ENCODE measurements at regions not wholly inside any gene's neighbourhood (a gene's known extent, or its start where the extent isn't known, plus 50 kb on each side); places are given as distances from the start of the nearest gene placed in this dataset.

DNA sequence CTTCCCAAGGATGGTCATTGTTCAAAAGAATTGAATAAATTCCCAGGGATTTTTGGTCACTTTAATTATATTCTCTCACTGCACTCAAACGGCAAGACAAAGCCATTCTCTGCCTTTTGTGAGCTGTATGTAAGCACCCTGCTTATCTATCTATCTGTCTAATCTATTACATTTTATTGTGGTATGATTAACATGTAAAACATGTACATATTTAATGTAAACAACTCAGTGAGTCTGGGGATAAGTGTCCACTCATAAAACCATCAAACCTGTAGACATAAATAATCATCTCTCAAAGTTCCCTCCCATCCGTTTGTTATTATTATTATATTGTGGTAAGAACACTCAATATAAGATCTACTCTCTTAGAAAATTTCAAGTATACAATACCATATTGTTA is 167.1 kb downstream of the CAND1 start:
- TF ChIP-seq SUZ12 (IDR thresholded peaks at IDR 0.05; ENCODE audit: extremely low read depth, insufficient read depth, insufficient read length) = no peak
- no peak for TF ChIP-seq ZNF274 (IDR thresholded peaks at IDR 0.05; ENCODE audit: low read depth, low read length)
- no peak for TF ChIP-seq YY1 (IDR thresholded peaks at IDR 0.05; ENCODE audit: insufficient read depth, insufficient read length)
- Histone ChIP-seq H3K9ac (ENCODE audit: insufficient read length, low read depth) (no peak overlapping the region), H3K4me3 (ENCODE audit: insufficient read length, low read depth) (no peak overlapping the region), H3K36me3 (ENCODE audit: insufficient read depth, insufficient read length, low read length) (no peaks in the 10 kb centered on the region), H3K27me3 (ENCODE audit: insufficient read depth, insufficient read length) (no peaks in the 10 kb centered on the region), H3K4me1 (ENCODE audit: insufficient read depth, insufficient read length) (no peaks in the 10 kb centered on the region), H3K9me3 (ENCODE audit: insufficient read depth, low read length) (no peaks in the 10 kb centered on the region)
- no peak for DNase-seq (ENCODE audit: low read depth, low spot score)

DNA sequence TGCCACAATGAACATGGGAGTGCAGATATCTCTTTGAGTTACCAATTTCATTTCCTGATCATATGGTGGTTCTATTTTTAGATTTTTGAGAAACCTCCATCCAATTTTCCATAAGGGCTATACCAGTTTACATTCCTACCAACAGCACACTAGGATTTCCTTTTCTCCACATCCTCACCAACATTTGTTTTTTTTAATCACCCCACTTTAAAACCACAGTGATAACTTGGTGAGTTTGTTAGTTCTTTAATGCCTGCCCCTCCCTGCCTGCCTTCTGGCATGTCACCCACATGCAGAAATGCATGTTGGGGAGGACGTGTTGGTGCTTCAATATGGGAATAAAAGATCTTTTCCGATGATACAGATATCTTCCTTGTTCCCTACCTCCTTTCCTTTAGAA is 167.9 kb downstream of the CAND1 start:
- no peaks in the 10 kb centered on the region for H3K4me1 ChIP-seq (ENCODE audit: insufficient read depth, insufficient read length)
- H3K36me3 ChIP-seq (ENCODE audit: insufficient read depth, insufficient read length, low read length) = no peaks in the 10 kb centered on the region
- no peak for TF ChIP-seq SUZ12 (IDR thresholded peaks at IDR 0.05; ENCODE audit: extremely low read depth, insufficient read depth, insufficient read length)
- TF ChIP-seq YY1 (IDR thresholded peaks at IDR 0.05; ENCODE audit: insufficient read depth, insufficient read length) = no peak
- no peak for TF ChIP-seq ZNF274 (IDR thresholded peaks at IDR 0.05; ENCODE audit: low read depth, low read length)
- no peak overlapping the region for H3K4me3 ChIP-seq (ENCODE audit: insufficient read length, low read depth)
- no peak for DNase-seq (ENCODE audit: low read depth, low spot score)
- no peaks in the 10 kb centered on the region for H3K9me3 ChIP-seq (ENCODE audit: insufficient read depth, low read length)
- H3K27me3 ChIP-seq (ENCODE audit: insufficient read depth, insufficient read length) = no peaks in the 10 kb centered on the region
- no peak overlapping the region for H3K9ac ChIP-seq (ENCODE audit: insufficient read length, low read depth)

DNA sequence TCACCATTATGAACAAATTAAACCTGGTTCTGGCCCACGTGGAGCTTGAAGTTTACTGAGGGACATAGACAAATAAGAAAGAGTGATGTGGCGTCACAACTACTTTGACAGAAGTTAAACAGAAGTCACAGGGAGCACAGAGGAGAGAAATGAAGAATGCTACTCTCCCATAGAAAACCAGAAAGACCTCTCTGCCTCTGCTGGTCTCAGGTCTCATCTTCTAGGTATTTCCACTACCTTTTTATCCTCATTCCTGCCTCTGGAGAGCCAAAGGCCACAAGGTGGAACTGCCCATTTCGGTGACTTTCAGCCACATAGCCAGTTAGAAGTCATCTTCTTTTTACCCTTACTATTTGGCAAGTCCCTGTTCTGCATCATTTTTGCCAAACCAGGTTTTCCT is 170.5 kb downstream of the CAND1 start:
- no peaks in the 10 kb centered on the region for H3K36me3 ChIP-seq (ENCODE audit: insufficient read depth, insufficient read length, low read length)
- no peaks in the 10 kb centered on the region for H3K9me3 ChIP-seq (ENCODE audit: insufficient read depth, low read length)
- no peaks in the 10 kb centered on the region for H3K4me1 ChIP-seq (ENCODE audit: insufficient read depth, insufficient read length)
- H3K9ac ChIP-seq (ENCODE audit: insufficient read length, low read depth) = no peak overlapping the region
- H3K27me3 ChIP-seq (ENCODE audit: insufficient read depth, insufficient read length) = no peaks in the 10 kb centered on the region
- DNase-seq (ENCODE audit: low read depth, low spot score) = no peak
- no peak for TF ChIP-seq ZNF274 (IDR thresholded peaks at IDR 0.05; ENCODE audit: low read depth, low read length)
- TF ChIP-seq YY1 (IDR thresholded peaks at IDR 0.05; ENCODE audit: insufficient read depth, insufficient read length) = no peak
- no peak for TF ChIP-seq SUZ12 (IDR thresholded peaks at IDR 0.05; ENCODE audit: extremely low read depth, insufficient read depth, insufficient read length)
- H3K4me3 ChIP-seq (ENCODE audit: insufficient read length, low read depth) = no peak overlapping the region

DNA sequence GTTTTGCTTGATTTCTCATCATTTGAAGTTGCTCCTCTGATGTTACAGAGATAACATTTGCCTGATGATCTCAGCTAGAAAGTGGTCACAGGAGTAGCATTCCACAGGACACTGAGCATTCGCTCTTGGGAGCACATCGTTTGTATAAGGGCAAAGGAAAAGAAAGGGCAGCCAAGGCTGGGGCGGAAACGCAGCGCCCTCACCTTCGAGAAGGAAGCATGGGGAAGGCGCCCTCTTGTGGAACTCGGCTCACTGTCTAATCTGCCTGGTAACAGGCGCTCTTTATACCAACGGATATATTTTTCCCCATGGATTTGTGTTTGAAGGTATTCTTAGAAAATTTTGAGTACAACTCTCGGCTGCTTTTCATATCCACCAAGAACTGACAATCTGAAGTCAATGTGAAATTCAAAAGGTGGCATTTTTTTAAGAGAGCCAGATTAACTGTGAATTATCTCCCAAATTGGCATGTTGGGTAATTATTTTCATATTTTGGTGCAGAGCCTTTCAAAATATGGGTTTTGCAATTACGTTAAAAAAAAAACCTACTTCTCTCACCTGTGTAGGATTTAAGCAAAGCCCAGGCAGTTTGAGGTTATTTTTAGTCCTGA is 172.7 kb downstream of the CAND1 start:
- Histone ChIP-seq H3K9ac (ENCODE audit: insufficient read length, low read depth) (no peak overlapping the region), H3K36me3 (ENCODE audit: insufficient read depth, insufficient read length, low read length) (no peaks in the 10 kb centered on the region), H3K9me3 (ENCODE audit: insufficient read depth, low read length) (no peaks in the 10 kb centered on the region), H3K4me3 (ENCODE audit: insufficient read length, low read depth) (no peak overlapping the region), H3K27me3 (ENCODE audit: insufficient read depth, insufficient read length) (no peaks in the 10 kb centered on the region), H3K4me1 (ENCODE audit: insufficient read depth, insufficient read length) (no peaks in the 10 kb centered on the region)
- peak; percentile 78 for DNase-seq (ENCODE audit: low read depth, low spot score)
- TF ChIP-seq YY1 (IDR thresholded peaks at IDR 0.05; ENCODE audit: insufficient read depth, insufficient read length) = no peak
- TF ChIP-seq SUZ12 (IDR thresholded peaks at IDR 0.05; ENCODE audit: extremely low read depth, insufficient read depth, insufficient read length) = no peak
- TF ChIP-seq ZNF274 (IDR thresholded peaks at IDR 0.05; ENCODE audit: low read depth, low read length) = no peak

DNA sequence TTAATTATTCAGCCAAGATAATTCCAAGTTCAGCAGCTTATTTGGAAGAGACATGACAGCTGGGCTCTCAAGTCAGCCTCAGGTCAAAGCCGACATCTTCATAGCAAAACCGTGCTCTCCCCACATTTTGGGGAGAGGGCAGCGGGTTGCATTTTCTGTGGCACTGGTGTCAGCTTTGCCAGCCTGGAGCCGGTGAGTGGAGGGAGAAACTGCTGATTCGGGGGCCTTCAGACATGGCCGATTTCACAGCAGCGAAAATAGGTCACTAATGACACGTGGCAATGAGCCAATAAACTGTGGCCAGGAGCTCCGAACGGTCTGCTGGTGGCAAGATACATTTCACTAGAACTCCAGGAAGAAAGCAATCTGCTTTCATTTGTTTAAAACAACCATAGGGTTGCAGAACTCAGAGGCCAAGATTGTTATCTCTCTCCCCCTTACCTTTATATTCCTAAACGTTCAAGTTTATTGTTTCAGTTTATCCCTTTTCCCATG is 173.2 kb downstream of the CAND1 start:
- no peak for DNase-seq (ENCODE audit: low read depth, low spot score)

DNA sequence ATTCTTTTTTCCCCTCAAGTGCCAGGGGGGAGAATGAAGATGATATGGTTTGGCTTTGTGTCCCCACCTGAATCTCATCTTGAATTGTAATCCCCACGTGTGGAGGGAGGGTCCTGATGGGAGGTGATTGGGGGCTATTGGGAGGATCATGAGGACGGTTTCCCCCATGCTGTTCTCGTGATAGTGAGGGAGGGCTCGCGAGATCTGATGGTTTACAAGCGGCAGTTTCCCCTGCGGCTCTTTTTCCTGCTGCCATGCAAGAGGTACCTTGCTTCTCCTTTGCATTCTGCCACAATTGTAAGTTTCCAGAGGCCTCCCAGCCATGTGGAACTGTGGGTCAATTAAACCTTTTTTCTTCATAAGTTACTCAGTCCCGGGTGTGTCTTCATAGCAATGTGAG is 173.7 kb downstream of the CAND1 start:
- TF ChIP-seq SUZ12 (IDR thresholded peaks at IDR 0.05; ENCODE audit: extremely low read depth, insufficient read depth, insufficient read length) = no peak
- no peak for DNase-seq (ENCODE audit: low read depth, low spot score)
- Histone ChIP-seq H3K36me3 (ENCODE audit: insufficient read depth, insufficient read length, low read length) (no peaks in the 10 kb centered on the region), H3K27me3 (ENCODE audit: insufficient read depth, insufficient read length) (no peaks in the 10 kb centered on the region), H3K9ac (ENCODE audit: insufficient read length, low read depth) (no peak overlapping the region), H3K4me1 (ENCODE audit: insufficient read depth, insufficient read length) (no peaks in the 10 kb centered on the region), H3K9me3 (ENCODE audit: insufficient read depth, low read length) (no peaks in the 10 kb centered on the region), H3K4me3 (ENCODE audit: insufficient read length, low read depth) (no peak overlapping the region)

More for the DNA sequence above, 173.2 kb downstream of the CAND1 start:
- Histone ChIP-seq H3K27me3 (ENCODE audit: insufficient read depth, insufficient read length) (no peaks in the 10 kb centered on the region), H3K4me3 (ENCODE audit: insufficient read length, low read depth) (no peak overlapping the region), H3K9me3 (ENCODE audit: insufficient read depth, low read length) (no peaks in the 10 kb centered on the region), H3K9ac (ENCODE audit: insufficient read length, low read depth) (no peak overlapping the region), H3K4me1 (ENCODE audit: insufficient read depth, insufficient read length) (no peaks in the 10 kb centered on the region), H3K36me3 (ENCODE audit: insufficient read depth, insufficient read length, low read length) (no peaks in the 10 kb centered on the region)
- no peak for TF ChIP-seq ZNF274 (IDR thresholded peaks at IDR 0.05; ENCODE audit: low read depth, low read length)

DNA sequence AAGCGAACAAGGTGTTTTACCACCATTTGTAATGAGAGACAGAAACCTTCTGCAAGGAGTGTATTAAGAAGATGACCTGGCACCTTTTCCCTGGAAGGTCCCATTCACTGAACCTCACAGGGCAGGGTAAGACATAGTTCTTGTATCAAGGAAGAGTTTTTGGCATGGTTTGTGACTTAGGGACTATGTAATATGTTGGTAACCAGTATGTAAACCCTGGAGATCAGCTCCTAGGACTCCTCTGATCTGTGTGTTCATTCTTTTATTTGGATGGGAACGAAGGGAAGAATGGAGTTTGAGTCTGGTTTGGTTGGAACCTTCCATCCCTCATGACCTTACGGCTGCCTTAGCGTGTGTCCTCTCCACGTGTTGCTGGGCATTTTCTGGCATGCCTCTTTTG is 175.4 kb downstream of the CAND1 start:
- H3K4me3 ChIP-seq (ENCODE audit: insufficient read length, low read depth) = no peak overlapping the region
- H3K9ac ChIP-seq (ENCODE audit: insufficient read length, low read depth) = no peak overlapping the region
- no peaks in the 10 kb centered on the region for H3K27me3 ChIP-seq (ENCODE audit: insufficient read depth, insufficient read length)
- H3K4me1 ChIP-seq (ENCODE audit: insufficient read depth, insufficient read length) = no peaks in the 10 kb centered on the region
- TF ChIP-seq SUZ12 (IDR thresholded peaks at IDR 0.05; ENCODE audit: extremely low read depth, insufficient read depth, insufficient read length) = no peak
- no peak for TF ChIP-seq YY1 (IDR thresholded peaks at IDR 0.05; ENCODE audit: insufficient read depth, insufficient read length)
- no peak for TF ChIP-seq ZNF274 (IDR thresholded peaks at IDR 0.05; ENCODE audit: low read depth, low read length)
- no peak for DNase-seq (ENCODE audit: low read depth, low spot score)
- no peaks in the 10 kb centered on the region for H3K36me3 ChIP-seq (ENCODE audit: insufficient read depth, insufficient read length, low read length)
- no peaks in the 10 kb centered on the region for H3K9me3 ChIP-seq (ENCODE audit: insufficient read depth, low read length)
